Central memory CD4-positive, alpha-beta T cell (primary cell): ENCODE measurements at regions not wholly inside any gene's neighbourhood (a gene's known extent, or its start where the extent isn't known, plus 50 kb on each side); places are given as distances from the start of the nearest gene placed in this dataset.
"Not testable (repeated sequence)": the region's sequence is repeated elsewhere in the genome, so short reads cannot be mapped to it uniquely, and the experiment has no call there.

Source experiments
- DNase-seq: peaks from one replicate; pipeline ENCODE4 v3.0.0; 2022

DNA sequence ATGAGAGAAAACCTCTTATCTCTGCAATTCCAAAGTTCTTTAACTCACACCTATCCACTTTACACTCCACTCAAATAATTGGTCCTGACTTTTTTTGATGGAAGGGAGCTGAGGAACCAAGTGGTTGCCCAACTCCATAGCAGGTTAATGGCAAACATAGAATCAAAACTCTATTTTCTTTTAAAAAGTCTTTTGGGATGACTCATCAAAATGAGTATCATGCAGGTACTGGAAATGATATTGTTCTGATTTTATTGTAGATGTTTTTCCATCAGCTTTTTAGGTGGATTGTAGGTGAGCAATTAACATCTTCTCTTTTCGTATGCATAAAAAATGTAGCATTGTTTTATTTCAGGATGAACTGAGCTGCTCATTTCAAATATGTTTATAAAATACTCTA is 239.5 kb downstream of the SATB1 start:
- no peak for DNase-seq

GRCh38 chr3:18182923-18183322 is 242.2 kb downstream of the SATB1 start:
- DNase-seq = not testable (repeated sequence)

DNA sequence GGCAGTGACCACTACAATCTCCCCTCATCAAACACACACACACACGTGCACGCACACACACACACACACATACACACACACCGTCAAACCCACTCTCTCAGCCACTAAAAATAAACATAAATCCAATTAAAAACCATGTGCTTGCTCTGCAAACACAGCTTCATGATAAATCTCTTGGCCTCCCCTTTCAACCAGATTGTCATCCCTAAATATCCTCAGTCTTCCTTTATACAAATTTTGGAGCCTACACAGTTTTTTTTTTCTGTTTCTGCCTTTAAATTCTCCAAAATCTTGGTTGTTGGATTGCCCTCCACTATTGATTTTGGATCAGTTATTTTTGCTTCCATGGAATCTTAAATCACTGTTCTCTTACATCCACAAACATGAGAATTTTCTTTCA is 245.6 kb downstream of the SATB1 start:
- DNase-seq = no peak

GRCh38 chr3:18177271-18177670 is 247.9 kb downstream of the SATB1 start:
- no peak for DNase-seq

DNA sequence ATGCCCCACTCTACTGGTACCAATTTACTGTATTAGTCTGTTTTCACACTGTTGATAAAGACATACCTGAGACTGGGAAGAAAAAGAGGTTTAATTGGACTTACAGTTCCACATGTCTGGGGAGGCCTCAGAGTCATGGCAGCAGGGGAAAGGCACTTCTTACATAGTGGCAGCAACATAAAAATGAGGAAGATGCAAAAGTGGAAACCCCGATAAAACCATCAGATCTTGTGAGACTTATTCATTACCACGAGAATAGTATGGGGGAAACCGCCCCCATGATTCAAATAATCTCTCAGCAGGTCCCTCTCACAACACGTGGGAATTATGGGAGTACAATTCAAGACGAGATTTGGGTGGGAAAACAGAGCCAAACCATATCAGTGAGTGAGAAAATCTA is 251.2 kb downstream of the SATB1 start:
- DNase-seq = not testable (repeated sequence)

GRCh38 chr3:18159681-18160080 is 265.5 kb downstream of the SATB1 start:
- DNase-seq = no peak

GRCh38 chr3:18153571-18154173 is 271.5 kb downstream of the SATB1 start:
- DNase-seq = no peak

GRCh38 chr3:18151199-18151598 is 273.9 kb downstream of the SATB1 start:
- DNase-seq = no peak

GRCh38 chr3:18149935-18150334 is 275.2 kb downstream of the SATB1 start:
- DNase-seq = no peak

GRCh38 chr3:18149386-18149785 is 275.8 kb downstream of the SATB1 start:
- DNase-seq = no peak

DNA sequence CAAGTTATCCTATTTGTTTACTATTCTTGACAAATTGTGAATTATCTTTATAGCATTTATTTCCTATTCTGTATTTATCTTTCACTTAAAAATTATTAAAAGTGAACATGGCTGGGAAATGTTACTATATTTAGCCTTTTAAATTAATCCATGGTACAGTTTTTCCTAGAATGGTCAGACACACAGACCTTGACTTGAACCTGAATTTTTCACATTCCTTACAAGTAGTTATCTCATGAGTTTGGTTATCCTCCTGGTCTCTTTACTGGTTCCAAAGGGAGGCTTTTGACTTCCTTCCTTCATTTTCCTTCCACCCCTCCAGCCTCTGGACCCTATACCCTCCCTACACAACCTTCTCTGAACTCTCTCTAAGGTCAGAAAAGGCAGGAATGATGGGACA is 280.6 kb downstream of the SATB1 start:
- no peak for DNase-seq

DNA sequence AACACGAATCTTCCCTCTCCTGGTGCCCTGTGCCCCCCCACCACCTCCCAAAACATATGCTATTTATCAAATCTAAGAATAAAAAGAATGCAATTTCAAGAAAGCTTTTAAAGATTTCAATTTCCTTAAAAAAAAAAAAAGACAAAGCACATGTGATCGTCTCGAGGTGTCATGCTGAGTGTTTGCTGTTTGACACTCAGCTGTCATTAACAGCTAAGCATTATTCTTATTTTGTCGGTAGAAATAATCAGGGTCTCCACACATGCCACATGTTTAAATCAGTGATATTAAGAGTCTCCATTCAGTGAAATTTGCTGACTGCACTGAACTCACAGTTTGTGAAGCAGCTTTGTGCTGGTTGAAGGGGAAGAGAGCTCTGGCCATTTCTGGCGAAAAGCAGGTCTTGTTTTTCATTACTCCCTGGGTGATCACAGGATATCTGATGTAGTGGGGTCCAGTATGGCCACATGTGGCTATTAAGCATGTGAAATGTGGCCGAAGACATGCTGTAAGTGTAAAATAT is 281.8 kb downstream of the SATB1 start:
- DNase-seq = no peak

- DNase-seq = no peak
These were observed 287.2 kb downstream of the SATB1 start for GRCh38 chr3:18137958-18138357.

- no peak for DNase-seq
These were observed 289.9 kb downstream of the SATB1 start for GRCh38 chr3:18135060-18135814.

- no peak for DNase-seq
These were observed 290.6 kb downstream of the SATB1 start for GRCh38 chr3:18134386-18135059.

DNA sequence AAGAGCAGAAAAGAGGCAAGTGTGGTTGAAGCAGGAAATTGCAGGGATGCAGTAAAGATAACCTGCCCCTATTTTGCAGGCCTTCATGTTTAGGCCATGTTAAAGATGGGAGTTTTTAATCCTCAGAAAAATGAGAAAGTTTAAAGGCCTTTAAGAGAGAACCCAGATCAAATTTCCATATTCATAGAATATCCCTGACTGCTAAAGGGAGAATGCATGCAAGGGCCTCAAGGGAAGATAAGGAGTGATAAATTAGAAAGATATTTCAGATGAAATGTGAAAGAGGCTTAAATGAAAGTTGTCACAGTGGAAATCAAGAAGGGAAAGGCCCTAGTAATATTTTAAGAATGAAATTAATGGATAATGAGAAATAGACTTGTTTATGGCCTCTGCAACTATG is 292.1 kb downstream of the SATB1 start:
- no peak for DNase-seq

GRCh38 chr3:18127859-18128681 is 297.1 kb downstream of the SATB1 start:
- no peak for DNase-seq

GRCh38 chr3:18127174-18127858 is 297.8 kb downstream of the SATB1 start:
- no peak for DNase-seq

GRCh38 chr3:18126772-18127171 is 298.4 kb downstream of the SATB1 start:
- no peak for DNase-seq

GRCh38 chr3:18124501-18124900 is 300.6 kb downstream of the SATB1 start:
- no peak for DNase-seq

GRCh38 chr3:18122264-18122663 is 302.9 kb downstream of the SATB1 start:
- DNase-seq = no peak

GRCh38 chr3:18121020-18121419 is 304.1 kb downstream of the SATB1 start:
- no peak for DNase-seq
